ENCODE measurements at regions not wholly inside any gene's neighbourhood (a gene's known extent, or its start where the extent isn't known, plus 50 kb on each side); places are given as distances from the start of the nearest gene placed in this dataset.

DNA sequence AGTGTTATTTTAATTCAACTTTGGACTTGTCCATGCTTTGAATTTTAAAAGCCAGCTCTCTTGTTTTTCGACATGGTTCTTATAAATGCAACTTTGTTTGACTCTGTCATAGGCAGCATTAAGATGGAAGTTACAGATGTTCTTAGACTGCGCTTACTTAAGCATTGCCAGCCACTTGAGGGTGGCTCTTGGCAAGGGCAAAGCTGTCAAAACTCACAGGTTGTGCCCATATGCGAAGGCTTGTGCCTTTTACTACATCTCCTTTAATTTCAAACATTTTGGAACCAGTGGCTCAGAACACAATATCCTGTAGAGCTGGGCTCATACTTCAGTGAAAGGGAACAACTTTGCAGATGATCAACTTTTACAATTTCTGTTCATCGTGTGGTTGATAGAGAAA, 135.5 kb downstream of the TRAM1L1 start:
- TF ChIP-seq, protein P1, sequence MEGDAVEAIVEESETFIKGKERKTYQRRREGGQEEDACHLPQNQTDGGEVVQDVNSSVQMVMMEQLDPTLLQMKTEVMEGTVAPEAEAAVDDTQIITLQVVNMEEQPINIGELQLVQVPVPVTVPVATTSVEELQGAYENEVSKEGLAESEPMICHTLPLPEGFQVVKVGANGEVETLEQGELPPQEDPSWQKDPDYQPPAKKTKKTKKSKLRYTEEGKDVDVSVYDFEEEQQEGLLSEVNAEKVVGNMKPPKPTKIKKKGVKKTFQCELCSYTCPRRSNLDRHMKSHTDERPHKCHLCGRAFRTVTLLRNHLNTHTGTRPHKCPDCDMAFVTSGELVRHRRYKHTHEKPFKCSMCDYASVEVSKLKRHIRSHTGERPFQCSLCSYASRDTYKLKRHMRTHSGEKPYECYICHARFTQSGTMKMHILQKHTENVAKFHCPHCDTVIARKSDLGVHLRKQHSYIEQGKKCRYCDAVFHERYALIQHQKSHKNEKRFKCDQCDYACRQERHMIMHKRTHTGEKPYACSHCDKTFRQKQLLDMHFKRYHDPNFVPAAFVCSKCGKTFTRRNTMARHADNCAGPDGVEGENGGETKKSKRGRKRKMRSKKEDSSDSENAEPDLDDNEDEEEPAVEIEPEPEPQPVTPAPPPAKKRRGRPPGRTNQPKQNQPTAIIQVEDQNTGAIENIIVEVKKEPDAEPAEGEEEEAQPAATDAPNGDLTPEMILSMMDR (conservative IDR thresholded peaks at IDR 0.05), result no peak
- TF ChIP-seq ZFX (IDR thresholded peaks at IDR 0.05), result no peak
- no peak overlapping the region for H3K27ac ChIP-seq

DNA sequence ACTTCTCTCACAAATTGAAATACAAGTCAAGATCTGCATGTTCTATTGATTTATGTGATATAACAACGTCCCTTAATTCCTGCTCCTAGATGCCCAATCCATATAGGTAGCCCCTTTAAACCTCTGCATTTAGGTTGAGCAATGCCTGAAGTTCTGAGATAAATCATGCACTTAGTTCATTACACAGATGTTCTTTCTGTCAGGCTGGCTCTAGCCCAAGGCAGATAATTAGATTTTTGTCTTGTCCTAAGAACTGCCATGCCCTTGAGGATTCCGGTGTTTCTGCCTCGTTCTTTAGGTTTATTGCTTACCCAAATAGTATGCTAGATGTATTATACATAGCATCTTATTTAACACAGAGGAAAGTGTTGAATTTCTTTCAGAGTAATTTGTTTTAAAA, 143.1 kb downstream of the TRAM1L1 start:
- TF ChIP-seq ZFX (IDR thresholded peaks at IDR 0.05), result no peak
- TF ChIP-seq, protein P1 (conservative IDR thresholded peaks at IDR 0.05), result no peak
- H3K27ac ChIP-seq, result no peak overlapping the region

DNA sequence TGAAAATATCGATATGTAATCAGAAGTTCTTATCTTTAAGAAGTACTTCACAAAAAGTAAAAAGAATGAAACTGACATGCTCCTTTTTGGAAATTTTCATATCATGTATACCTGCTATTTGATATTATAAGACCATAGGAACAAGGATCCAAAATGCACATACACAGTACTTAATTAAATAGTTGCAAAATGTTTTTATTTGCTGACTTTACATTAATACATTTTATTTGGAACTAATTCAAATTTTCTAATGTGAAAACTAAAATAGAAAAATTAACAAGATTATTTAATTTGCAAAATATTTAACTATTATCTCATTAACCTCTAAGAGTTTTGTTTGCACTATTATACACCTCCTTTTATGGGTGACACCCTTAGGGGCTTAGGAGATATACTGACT, 155.0 kb downstream of the TRAM1L1 start:
- no peak overlapping the region for H3K27ac ChIP-seq
- no peak for TF ChIP-seq ZFX (IDR thresholded peaks at IDR 0.05)
- TF ChIP-seq, protein P1 (conservative IDR thresholded peaks at IDR 0.05), result no peak

DNA sequence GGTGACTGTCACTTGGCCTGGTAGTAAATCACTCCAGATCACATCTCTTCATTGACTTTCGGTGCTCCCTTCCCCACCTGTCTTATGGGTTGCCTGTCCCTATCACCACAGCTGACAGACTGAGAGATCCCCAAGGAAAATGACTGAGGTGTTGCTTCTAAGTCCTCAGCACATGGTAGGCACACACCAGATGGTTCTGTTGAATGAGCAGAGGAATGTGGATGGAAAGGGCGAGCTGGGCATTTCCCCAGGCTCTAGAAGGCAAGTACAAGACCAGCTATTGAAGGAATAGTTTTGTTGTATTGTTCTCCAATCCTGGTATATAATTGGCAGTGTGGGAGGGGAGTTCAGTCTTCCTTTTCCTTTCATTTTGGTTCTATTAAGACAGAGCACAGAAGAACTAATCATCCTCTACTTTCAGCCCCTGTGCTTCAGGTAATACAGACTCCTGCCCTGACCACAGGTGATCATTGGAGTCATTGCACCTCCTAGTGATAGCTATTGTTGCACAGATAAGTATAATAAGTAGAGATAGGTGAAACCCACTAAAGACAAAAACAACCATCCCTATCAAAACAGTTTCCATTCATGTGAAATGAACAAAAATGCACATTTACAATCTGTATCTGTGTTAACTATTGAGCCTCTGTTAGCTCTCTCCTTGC, 158.6 kb downstream of the TRAM1L1 start:
- no peak overlapping the region for H3K27ac ChIP-seq
- TF ChIP-seq, protein P1 (conservative IDR thresholded peaks at IDR 0.05), result no peak; the same call in 1 of the 2 replicates
- no peak for TF ChIP-seq ZFX (IDR thresholded peaks at IDR 0.05)

DNA sequence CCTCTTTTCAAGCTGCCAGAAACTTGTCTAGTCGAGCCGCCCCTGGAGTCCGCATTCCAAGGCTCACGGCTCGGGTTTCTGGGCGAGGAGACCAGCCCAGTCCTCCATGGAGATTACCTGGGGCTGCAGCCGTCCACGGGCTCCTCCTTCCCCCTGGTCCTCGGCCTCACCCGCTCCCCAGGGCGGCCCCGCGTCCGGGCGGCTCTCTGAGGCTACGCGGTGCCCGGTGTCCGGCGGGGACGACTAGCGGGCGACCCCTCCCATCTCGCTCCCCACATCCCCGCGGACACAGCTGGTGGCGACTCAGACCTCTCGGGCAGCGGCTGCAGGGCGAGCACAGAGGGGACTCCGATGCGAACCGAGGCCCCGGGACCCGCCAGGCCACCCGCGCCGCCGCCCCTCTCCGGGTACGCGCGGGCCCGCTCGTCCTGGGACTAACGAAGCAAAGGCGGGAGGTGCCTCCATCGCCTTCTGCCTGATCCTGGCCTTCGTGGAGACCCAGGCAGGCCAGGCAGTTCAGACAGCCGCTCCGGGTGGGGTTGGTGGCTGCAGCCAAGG, 159.4 kb downstream of the TRAM1L1 start:
- TF ChIP-seq, protein P1 (conservative IDR thresholded peaks at IDR 0.05), result no peak
- TF ChIP-seq ZFX (IDR thresholded peaks at IDR 0.05), result no peak
- H3K27ac ChIP-seq, result no peak overlapping the region

DNA sequence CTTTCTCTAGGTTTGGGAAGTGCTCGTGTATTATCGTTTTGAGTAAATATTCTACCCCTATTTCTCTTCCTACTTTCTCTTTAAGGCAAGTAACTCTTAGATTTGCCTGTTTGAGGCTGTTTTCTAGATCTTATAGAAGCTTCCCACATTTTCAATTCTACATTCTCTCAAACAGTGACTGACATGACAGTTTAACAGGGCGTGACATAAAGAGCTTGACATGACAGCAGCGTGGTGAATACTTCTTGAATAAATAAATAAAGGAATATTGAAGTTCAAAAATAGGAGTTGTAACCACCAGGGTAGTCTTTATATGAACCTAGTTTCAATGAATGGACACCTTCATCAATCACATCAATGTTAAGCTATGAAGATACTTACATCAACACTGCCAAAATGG, 162.0 kb downstream of the TRAM1L1 start:
- TF ChIP-seq ZFX (IDR thresholded peaks at IDR 0.05), result no peak
- TF ChIP-seq, protein P1 (conservative IDR thresholded peaks at IDR 0.05), result no peak
- H3K27ac ChIP-seq, result no peak overlapping the region

DNA sequence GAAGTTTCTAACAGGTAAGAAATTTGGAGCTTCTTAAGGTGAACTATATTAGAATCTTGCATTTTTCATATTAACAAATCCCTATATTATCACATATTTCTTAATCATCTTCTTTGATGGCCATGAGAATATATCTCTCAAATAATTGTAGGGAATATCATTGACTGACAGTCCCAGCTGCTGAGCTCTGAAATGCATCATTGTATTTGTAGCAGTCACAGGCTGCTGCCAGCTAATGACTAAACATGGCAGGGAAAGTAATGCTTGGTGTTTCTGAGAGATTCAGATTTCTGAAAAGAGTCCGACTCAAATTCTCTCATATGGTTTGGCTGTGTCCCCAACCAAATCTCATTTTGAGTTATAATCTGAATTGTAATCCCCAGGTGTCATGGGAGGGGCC, 171.9 kb downstream of the TRAM1L1 start:
- H3K27ac ChIP-seq, result no peak overlapping the region
- TF ChIP-seq ZFX (IDR thresholded peaks at IDR 0.05), result no peak
- TF ChIP-seq, protein P1 (conservative IDR thresholded peaks at IDR 0.05), result no peak

All from C4-2B (cell line).